HG03097 (cell line): ENCODE measurements at regions not wholly inside any gene's neighbourhood (a gene's known extent, or its start where the extent isn't known, plus 50 kb on each side); places are given as distances from the start of the nearest gene placed in this dataset.
A peak's percentile ranks its signal among the peaks of the same experiment; 100 is the strongest.

ENCODE experiments used
- ATAC-seq: cut with Tn5 transposase; IDR thresholded peaks from one replicate; pipeline ENCODE4 v1.9.1; 2021; ENCODE audit not compliant: unreplicated experiment, low FRiP score

GRCh38 chr15:96230526-96231181, 99.8 kb upstream of the NR2F2 start:
- ATAC-seq, result no peak

GRCh38 chr15:96232335-96232734, 98.2 kb upstream of the NR2F2 start:
- no peak for ATAC-seq

GRCh38 chr15:96234109-96234892, 96.2 kb upstream of the NR2F2 start:
- no peak for ATAC-seq

- no peak for ATAC-seq
Observed at GRCh38 chr15:96237002-96237401, 93.5 kb upstream of the NR2F2 start.

GRCh38 chr15:96242761-96243160, 87.7 kb upstream of the NR2F2 start:
- no peak for ATAC-seq

GRCh38 chr15:96243701-96244100, 86.8 kb upstream of the NR2F2 start:
- no peak for ATAC-seq

- no peak for ATAC-seq
Observed at GRCh38 chr15:96245252-96245651, 85.2 kb upstream of the NR2F2 start.

GRCh38 chr15:96246057-96246456, 84.4 kb upstream of the NR2F2 start:
- no peak for ATAC-seq

- no peak for ATAC-seq
Observed at GRCh38 chr15:96247621-96248305, 82.7 kb upstream of the NR2F2 start.

- ATAC-seq, result no peak
Observed at GRCh38 chr15:96252148-96252547, 78.4 kb upstream of the NR2F2 start.

GRCh38 chr15:96253006-96253747, 77.3 kb upstream of the NR2F2 start:
- ATAC-seq, result no peak

- no peak for ATAC-seq
Observed at GRCh38 chr15:96254173-96254572, 76.3 kb upstream of the NR2F2 start.

GRCh38 chr15:96255599-96255998, 74.9 kb upstream of the NR2F2 start:
- ATAC-seq, result no peak

GRCh38 chr15:96261575-96262034, 68.9 kb upstream of the NR2F2 start:
- peak; percentile 83 for ATAC-seq

GRCh38 chr15:96262097-96262496, 68.4 kb upstream of the NR2F2 start:
- no peak for ATAC-seq

- ATAC-seq, result no peak
Observed at GRCh38 chr15:96262549-96263489, 67.7 kb upstream of the NR2F2 start.

- no peak for ATAC-seq
Observed at GRCh38 chr15:96264351-96264798, 66.1 kb upstream of the NR2F2 start.

GRCh38 chr15:96264801-96265515, 65.5 kb upstream of the NR2F2 start:
- no peak for ATAC-seq

- no peak for ATAC-seq
Observed at GRCh38 chr15:96266456-96266855, 64.0 kb upstream of the NR2F2 start.
